Right cardiac atrium (tissue), 5 donors: ENCODE measurements at regions not wholly inside any gene's neighbourhood (a gene's known extent, or its start where the extent isn't known, plus 50 kb on each side); places are given as distances from the start of the nearest gene placed in this dataset.

Experiments
- ATAC-seq, 2 donors: fragments of 200-7000 bp; cut with Tn5 transposase; one replicate each; pipeline versions ENCODE4 v1.8.0 to v1.9.1; 2020; ENCODE audit warnings: moderate library complexity in 2 of 2, mild to moderate bottlenecking in 1 of 2
- DNase-seq, 3 donors: peaks; one replicate each; pipeline ENCODE4 v3.0.0-alpha.2; 2020
- H3K27ac ChIP-seq: one replicate; pipeline ENCODE4 v1.5.1; 2013; ENCODE audit warnings: mild to moderate bottlenecking, low read length, control low read depth, moderate library complexity
- H3K27me3 ChIP-seq: one replicate; pipeline ENCODE4 v1.6.1; 2013; ENCODE audit not compliant: control insufficient read depth, insufficient read depth
- H3K4me1 ChIP-seq: one replicate; pipeline ENCODE4 v1.6.1; 2013; ENCODE audit warnings: low read length; ENCODE audit not compliant: control insufficient read depth, insufficient read depth
- H3K4me3 ChIP-seq: one replicate; pipeline ENCODE4 v1.5.1; 2013; ENCODE audit warnings: low read length, control low read depth
- H3K9me3 ChIP-seq: one replicate; pipeline ENCODE4 v1.6.1; 2013; ENCODE audit warnings: low read length; ENCODE audit not compliant: control insufficient read depth
- WGBS: extraction: QIAGEN DNeasy Blood & Tissue Kit; methylation state at CpG from one replicate; pipeline ENCODE4 v1.1.7; 2013; 5-methylcytosine and 5-hydroxymethylcytosine counted together
- intact Hi-C, 4 donors: fragments of 100-400 bp; cut with DNase I; formaldehyde crosslinking; loops; one replicate each; pipeline versions ENCODE4 v1.11.0 to v1.14.0; 2022 to 2023
- donor health status: healthy with polysubstance abuse.
- donor health status: DM: no; HTN: yes; CAD: no.
- donor health status: DM: no; HTN: no; CAD: no.
- donor health status: DM: no; HTN: yes; CAD: no; lungs with severe emphysema.
- donor health status: DM: yes; HTN: yes; CAD: no.

- Histone ChIP-seq H3K4me3 (no peak overlapping the region), H3K27me3 (no peaks in the 10 kb centered on the region), H3K9me3 (no peaks in the 10 kb centered on the region), H3K4me1 (no peaks in the 10 kb centered on the region), H3K27ac (no peak overlapping the region)
- ATAC-seq: no peak
- intact Hi-C loops: loop anchor here in 3 of 4 donors (10.0 kb wide), 2 partner anchors 94 to 114 kb away; no protein-coding TSS in a partner anchor
- 77% methylated on average over 7 of the region's 7 CpGs for WGBS
- DNase-seq: no peak
Measured at GRCh38 chr13:111038887-111039286, 76.2 kb upstream of the ARHGEF7 start.

- ATAC-seq: no peak
- H3K4me3 ChIP-seq: no peak overlapping the region
- no peak overlapping the region for H3K27ac ChIP-seq
- no peaks in the 10 kb centered on the region for H3K27me3 ChIP-seq
- H3K4me1 ChIP-seq: no peaks in the 10 kb centered on the region
- H3K9me3 ChIP-seq: no peaks in the 10 kb centered on the region
- 60% methylated on average over 12 of the region's 12 CpGs for WGBS
- no peak for DNase-seq
- intact Hi-C loops: loop anchor here in 3 of 4 donors (10.0 kb wide), 2 partner anchors 93 to 113 kb away; no protein-coding TSS in a partner anchor
Measured at GRCh38 chr13:111037927-111038326, 77.2 kb upstream of the ARHGEF7 start.

- no peaks in the 10 kb centered on the region for H3K27me3 ChIP-seq
- no peak overlapping the region for H3K4me3 ChIP-seq
- no peak overlapping the region for H3K27ac ChIP-seq
- H3K9me3 ChIP-seq: no peaks in the 10 kb centered on the region
- DNase-seq: no peak
- no peak for ATAC-seq
- H3K4me1 ChIP-seq: no peaks in the 10 kb centered on the region
- 89% methylated on average over 7 of the region's 7 CpGs for WGBS
- intact Hi-C loops: loop anchor here in 3 of 4 donors (10.0 kb wide), 2 partner anchors 92 to 112 kb away; no protein-coding TSS in a partner anchor
Measured at GRCh38 chr13:111036665-111037064, 78.4 kb upstream of the ARHGEF7 start.

GRCh38 chr13:111035861-111036260 lies 79.2 kb upstream of the ARHGEF7 start:
- no peak overlapping the region for H3K27ac ChIP-seq
- no peaks in the 10 kb centered on the region for H3K4me1 ChIP-seq
- WGBS: 70% methylated on average over 10 of the region's 10 CpGs
- DNase-seq (no peak), ATAC-seq (no peak)
- H3K27me3 ChIP-seq: no peaks in the 10 kb centered on the region
- intact Hi-C loops: loop anchor here in 3 of 4 donors (10.0 kb wide), 2 partner anchors 91 to 111 kb away; no protein-coding TSS in a partner anchor
- H3K9me3 ChIP-seq: no peaks in the 10 kb centered on the region
- no peak overlapping the region for H3K4me3 ChIP-seq

- intact Hi-C loops: loop anchor here in 3 of 4 donors (10.0 kb wide), 2 partner anchors 90 to 110 kb away; no protein-coding TSS in a partner anchor
- ATAC-seq (no peak), DNase-seq (no peak)
- no peak overlapping the region for H3K27ac ChIP-seq
- H3K27me3 ChIP-seq: no peaks in the 10 kb centered on the region
- H3K9me3 ChIP-seq: no peaks in the 10 kb centered on the region
- H3K4me3 ChIP-seq: no peak overlapping the region
- no peaks in the 10 kb centered on the region for H3K4me1 ChIP-seq
- WGBS: 70% methylated on average over 2 of the region's 2 CpGs
Measured at GRCh38 chr13:111034811-111035210, 80.3 kb upstream of the ARHGEF7 start.

GRCh38 chr13:111033172-111034130 lies 81.7 kb upstream of the ARHGEF7 start:
- Histone ChIP-seq H3K27me3 (no peaks in the 10 kb centered on the region), H3K27ac (no peak overlapping the region), H3K4me1 (no peaks in the 10 kb centered on the region), H3K9me3 (no peaks in the 10 kb centered on the region), H3K4me3 (no peak overlapping the region)
- WGBS: 54% methylated on average over 16 of the region's 16 CpGs
- intact Hi-C loops: loop anchor here in 3 of 4 donors (10.0 kb wide), 2 partner anchors 89 to 109 kb away; no protein-coding TSS in a partner anchor
- DNase-seq (peak in 1 of 3 donors; percentile 58), ATAC-seq (peak in 1 of 2 donors; percentile 51)

- Histone ChIP-seq H3K4me3 (no peak overlapping the region), H3K27me3 (no peaks in the 10 kb centered on the region), H3K27ac (no peak overlapping the region), H3K4me1 (no peaks in the 10 kb centered on the region), H3K9me3 (no peaks in the 10 kb centered on the region)
- intact Hi-C loops: loop anchor here in 3 of 4 donors (10.0 kb wide), 2 partner anchors 87 to 107 kb away; no protein-coding TSS in a partner anchor
- ATAC-seq: no peak
- no peak for DNase-seq
- 86% methylated on average over 8 of the region's 8 CpGs for WGBS
Measured at GRCh38 chr13:111031531-111031961, 83.6 kb upstream of the ARHGEF7 start.

GRCh38 chr13:111029957-111030609 lies 85.0 kb upstream of the ARHGEF7 start:
- H3K4me1 ChIP-seq: no peaks in the 10 kb centered on the region
- intact Hi-C loops: loop anchor here in 3 of 4 donors (10.0 kb wide), 2 partner anchors 85 to 105 kb away; no protein-coding TSS in a partner anchor
- no peak for DNase-seq

GRCh38 chr13:111027458-111028439 lies 87.4 kb upstream of the ARHGEF7 start:
- ATAC-seq (no peak), DNase-seq (no peak)
- Histone ChIP-seq H3K4me3 (no peak overlapping the region), H3K27ac (no peak overlapping the region), H3K9me3 (no peaks in the 10 kb centered on the region), H3K4me1 (no peaks in the 10 kb centered on the region), H3K27me3 (no peaks in the 10 kb centered on the region)
- WGBS: 80% methylated on average over 16 of the region's 16 CpGs
- intact Hi-C loops: no loop called here

More at GRCh38 chr13:111029957-111030609, 85.0 kb upstream of the ARHGEF7 start:
- 92% methylated on average over 29 of the region's 29 CpGs for WGBS
- Histone ChIP-seq H3K27ac (no peak overlapping the region), H3K9me3 (no peaks in the 10 kb centered on the region), H3K4me3 (no peak overlapping the region), H3K27me3 (no peaks in the 10 kb centered on the region)
- ATAC-seq: no peak

GRCh38 chr13:111025310-111025709 lies 89.8 kb upstream of the ARHGEF7 start:
- WGBS: 84% methylated on average over 1 of the region's 1 CpG
- DNase-seq: no peak
- H3K27ac ChIP-seq: no peak overlapping the region

More at GRCh38 chr13:111025310-111025709, 89.8 kb upstream of the ARHGEF7 start:
- ATAC-seq: no peak
- H3K4me1 ChIP-seq: no peaks in the 10 kb centered on the region
- no peaks in the 10 kb centered on the region for H3K9me3 ChIP-seq
- intact Hi-C loops: no loop called here
- no peak overlapping the region for H3K4me3 ChIP-seq
- no peaks in the 10 kb centered on the region for H3K27me3 ChIP-seq
